HG03103 (cell line): ENCODE measurements at regions not wholly inside any gene's neighbourhood (a gene's known extent, or its start where the extent isn't known, plus 50 kb on each side); places are given as distances from the start of the nearest gene placed in this dataset.

Experiments used
- ATAC-seq: cut with Tn5 transposase; IDR thresholded peaks from one replicate; pipeline ENCODE4 v1.9.1; 2021; ENCODE audit warnings: low read depth; ENCODE audit not compliant: unreplicated experiment

DNA sequence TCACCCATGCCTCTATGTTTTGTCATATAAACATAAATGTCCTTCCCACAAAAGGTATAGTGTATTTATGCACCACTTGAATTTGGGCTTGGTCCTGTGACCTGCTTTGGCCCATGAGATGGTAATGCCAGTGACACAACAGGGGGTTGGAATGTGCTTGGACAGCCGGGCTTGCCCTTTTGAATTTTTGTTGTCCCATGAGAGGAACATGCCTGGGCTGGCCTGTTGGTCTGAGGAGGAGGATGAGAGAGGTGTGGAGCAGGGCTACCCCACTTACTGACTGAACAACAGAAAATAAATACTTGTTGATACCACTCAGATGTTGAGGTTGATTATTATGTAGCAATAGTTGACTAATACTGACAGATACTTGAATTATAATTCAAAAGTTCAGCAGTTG is 63.2 kb upstream of the TCF4 start:
- ATAC-seq, result no peak

DNA sequence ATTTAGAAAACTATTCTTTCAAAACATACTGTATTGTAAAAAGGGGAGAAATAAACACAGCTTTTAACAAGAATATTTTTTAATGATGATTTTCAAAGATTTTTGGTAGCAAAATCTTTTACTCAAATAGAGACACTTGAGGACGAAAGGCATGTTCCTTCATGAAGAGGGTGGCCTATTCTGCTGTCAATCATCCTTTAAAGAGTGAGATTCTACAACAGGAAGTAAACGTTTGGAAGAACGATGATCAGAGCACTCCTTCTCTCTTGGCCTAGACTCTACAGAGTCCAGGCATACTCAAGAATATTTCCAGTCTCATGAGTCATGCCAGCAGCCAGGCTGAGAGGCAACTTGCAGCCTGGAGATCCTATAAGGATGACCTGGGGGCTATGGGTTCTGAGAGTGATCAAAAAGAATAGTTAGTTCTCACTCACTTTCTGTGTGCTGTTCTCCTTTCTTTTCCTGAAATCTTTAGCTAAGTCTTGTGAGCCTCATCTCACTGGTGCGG is 62.4 kb upstream of the TCF4 start:
- no peak for ATAC-seq

DNA sequence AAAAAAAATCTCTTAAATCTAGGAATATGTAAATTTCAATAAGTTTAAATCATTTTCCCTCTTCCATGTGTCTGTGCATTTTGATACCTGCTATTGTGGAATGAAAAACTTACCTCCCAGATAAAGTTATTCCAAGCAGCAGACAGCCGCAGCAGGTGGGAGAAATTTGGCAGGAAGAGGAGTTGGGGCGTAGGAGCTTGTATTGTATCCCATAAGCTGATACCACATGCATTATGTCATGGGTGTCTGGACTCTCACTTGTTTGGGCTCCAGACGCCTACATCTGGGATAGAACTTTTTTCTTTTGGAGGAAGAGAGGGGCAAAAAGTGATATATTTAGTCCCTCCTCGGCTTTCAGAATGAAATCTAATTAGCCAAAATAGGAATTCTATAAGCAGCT is 59.3 kb upstream of the TCF4 start:
- no peak for ATAC-seq

DNA sequence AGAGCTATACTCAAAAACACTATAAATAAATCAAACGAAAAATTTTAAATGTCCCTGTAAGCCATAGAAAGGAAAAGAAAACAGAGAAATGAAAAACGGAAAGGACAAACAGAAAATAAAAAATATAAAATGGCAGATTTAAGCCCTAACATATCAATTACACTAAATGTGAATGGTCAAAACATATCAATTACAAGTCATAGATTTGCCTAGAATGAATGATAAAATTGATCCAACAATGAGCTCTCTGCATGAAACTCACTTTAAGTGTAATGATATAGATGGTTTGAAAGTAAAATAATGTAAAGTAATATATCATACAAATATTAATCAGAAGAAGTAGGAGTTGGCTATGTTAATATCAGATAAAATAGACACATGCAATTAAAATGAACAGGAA is 54.2 kb upstream of the TCF4 start:
- no peak for ATAC-seq

- no peak for ATAC-seq
These were observed 53.5 kb upstream of the TCF4 start for GRCh38 chr18:55641486-55641885.
